ENCODE measurements at regions not wholly inside any gene's neighbourhood (a gene's known extent, or its start where the extent isn't known, plus 50 kb on each side); places are given as distances from the start of the nearest gene placed in this dataset.
"Not testable (repeated sequence)": the region's sequence is repeated elsewhere in the genome, so short reads cannot be mapped to it uniquely, and the experiment has no call there.

- FAIRE-seq, result no peak
Observed at GRCh38 chr13:82136880-82137279, 1745.4 kb downstream of the SLITRK1 start.

DNA sequence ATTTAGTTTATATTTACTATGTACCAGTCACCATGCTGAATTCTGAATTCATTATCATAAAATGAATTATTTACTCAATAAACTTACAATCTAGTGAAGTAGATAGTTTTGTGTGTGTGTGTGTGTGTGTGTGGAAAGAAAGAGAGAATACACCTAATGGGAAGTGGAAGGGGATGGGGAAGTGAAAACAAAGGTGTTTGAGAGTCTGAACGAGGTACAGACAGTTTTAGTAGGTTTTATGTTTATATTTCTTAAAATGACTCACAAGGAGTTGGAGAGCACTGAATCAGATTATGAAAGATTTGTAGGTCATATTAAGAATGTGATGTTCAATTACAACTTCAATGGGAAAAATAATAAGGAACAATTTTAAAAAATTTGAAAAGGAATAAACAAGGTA is 1753.0 kb downstream of the SLITRK1 start:
- FAIRE-seq, result no peak

- FAIRE-seq, result no peak
Observed at GRCh38 chr13:82118589-82118988, 1763.7 kb downstream of the SLITRK1 start.

- FAIRE-seq, result no peak
Observed at GRCh38 chr13:82116422-82116989, 1765.8 kb downstream of the SLITRK1 start.

- FAIRE-seq, result no peak
Observed at GRCh38 chr13:82115391-82115790, 1766.9 kb downstream of the SLITRK1 start.

DNA sequence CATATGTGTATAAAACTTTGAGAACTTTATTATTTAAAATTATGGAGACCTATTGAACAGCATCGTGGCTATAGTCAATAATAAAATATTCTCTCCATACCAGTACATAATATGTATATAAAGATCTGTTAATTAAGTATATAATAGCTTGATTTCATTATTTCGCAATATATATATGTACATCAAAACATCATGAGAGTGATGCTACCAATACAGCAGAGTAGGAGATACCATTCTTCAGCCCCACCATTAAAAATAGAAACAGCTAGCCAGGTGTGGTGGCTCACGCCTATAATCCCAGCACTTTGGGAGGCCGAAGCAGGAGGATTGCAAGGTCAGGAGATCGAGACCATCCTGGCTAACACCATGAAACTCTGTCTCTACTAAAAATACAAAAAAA is 1755.3 kb upstream of the SPRY2 start:
- FAIRE-seq, result no peak

GRCh38 chr13:82092312-82092711 is 1751.4 kb upstream of the SPRY2 start:
- no peak for FAIRE-seq

DNA sequence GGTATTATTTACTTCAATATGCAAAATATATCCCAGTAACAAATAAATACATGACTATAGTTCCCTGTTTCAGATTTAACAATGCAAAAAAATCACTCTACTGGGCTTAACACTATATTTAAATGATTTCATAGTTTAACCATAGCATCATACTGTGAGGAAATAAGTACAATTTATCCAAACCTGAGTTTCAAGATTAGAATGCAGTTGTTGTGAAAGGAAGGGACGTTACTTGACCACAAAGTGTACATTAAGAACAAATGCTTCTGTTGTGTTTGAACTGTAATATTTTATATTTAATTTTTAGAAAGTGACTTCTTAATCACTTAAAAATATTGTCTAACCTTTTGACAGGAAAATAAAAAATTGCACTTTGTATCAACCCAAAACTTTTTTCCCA is 1747.9 kb upstream of the SPRY2 start:
- no peak for FAIRE-seq

DNA sequence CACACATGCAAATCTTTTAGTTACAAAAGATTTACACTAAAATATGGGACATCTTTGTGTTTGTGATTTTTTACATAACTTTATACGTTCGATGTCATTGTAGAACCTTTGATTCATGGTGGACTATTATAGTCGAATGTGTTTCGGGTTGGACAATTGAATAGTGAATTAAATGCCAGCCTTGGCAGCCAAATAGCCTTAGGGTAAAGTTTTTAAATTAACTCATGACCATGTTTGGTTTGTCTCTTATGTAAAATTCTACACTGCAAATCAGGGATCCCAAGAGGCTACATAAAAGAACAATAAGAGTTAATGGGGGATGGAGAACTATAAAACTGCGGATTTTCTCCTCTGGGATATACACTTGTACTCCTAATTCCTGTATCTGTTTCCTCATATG is 1735.6 kb upstream of the SPRY2 start:
- FAIRE-seq, result no peak

GRCh38 chr13:82070416-82070815 is 1729.5 kb upstream of the SPRY2 start:
- FAIRE-seq, result no peak

DNA sequence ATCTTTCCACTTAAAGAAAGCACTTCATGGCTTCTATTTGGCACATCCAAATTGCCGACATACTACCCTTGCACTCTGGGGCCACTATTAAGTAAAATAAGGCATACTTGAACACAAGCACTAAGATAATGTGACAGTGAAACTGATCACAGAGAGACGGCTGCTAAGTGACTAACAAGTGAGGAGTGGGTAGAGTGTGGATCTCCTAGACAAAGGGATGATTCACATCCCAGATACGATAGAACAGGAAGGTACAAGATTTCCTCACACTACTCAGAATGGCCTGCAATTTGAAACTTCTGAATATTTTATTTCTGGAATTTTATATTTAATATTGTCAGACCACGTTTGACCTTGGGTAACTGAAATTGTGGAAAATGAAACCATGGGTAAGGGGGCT is 1721.8 kb upstream of the SPRY2 start:
- FAIRE-seq, result no peak

DNA sequence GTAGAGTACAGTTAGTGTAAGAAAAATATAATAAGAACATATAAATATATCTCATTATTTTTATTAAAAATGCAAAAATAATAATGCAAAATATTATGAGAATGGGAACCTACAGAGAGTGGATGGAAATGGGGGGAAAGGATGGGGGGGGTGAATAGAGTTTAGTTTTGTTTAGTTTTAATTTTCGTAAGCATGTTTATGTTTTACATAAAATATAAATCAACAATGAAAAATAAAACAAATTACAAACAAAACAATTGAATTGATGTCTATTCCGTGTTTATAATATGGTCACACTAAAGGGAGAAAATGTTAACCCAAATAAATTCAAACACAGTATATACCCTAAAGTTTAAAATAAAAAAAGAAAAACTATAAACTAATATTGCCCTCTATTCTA is 1717.4 kb upstream of the SPRY2 start:
- no peak for FAIRE-seq

DNA sequence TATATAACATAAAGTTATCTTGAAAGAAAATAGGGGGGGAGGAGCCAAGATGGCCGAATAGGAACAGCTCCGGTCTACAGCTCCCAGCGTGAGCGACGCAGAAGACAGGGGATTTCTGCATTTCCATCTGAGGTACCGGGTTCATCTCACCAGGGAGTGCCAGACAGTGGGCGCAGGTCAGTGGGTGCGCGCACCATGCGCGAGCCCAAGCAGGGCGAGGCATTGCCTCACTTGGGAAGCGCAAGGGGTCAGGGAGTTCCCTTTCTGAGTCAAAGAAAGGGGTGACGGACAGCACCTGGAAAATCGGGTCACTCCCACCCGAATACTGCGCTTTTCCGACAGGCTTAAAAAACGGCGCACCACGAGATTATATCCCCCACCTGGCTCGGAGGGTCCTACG is 1704.4 kb upstream of the SPRY2 start:
- FAIRE-seq, result not testable (repeated sequence)

DNA sequence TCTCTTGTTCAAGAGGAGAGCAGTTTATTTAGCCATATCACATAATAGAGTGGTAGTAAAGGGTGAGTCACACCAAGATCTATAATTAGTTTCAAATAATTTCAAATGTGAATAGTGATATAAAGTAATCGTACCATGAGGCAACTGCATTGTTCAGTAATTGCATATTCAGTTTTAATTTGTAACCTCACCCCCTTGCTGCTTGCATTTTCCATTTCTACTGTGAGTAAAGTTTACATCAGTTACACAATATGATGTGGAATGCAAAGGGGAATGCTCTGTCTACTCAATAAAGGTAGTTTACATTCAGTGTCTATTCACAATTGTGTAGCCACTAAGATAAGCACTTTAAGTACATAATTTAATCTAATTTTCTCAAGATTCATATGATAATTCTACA is 1695.7 kb upstream of the SPRY2 start:
- no peak for FAIRE-seq

DNA sequence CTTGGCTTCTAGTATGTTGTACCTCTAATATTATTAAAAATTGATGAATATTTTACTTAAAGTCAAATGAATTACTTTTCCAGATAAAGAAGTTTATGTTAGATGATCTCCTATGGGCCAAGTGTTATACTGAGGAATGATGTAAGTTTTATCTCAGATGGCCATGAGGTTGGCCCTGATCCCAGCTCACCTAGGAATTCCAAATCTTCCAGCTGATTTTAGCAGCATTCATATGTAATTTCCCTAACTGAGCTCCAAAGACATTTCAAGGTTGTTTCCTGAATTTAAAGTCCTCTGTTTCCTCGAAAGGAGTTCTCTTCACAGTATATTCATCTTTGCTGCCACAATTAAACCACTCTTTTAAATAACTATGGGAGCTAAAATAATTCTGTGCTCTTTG is 1670.4 kb upstream of the SPRY2 start:
- no peak for FAIRE-seq

- no peak for FAIRE-seq
Observed at GRCh38 chr13:82010780-82011179, 1669.9 kb upstream of the SPRY2 start.

DNA sequence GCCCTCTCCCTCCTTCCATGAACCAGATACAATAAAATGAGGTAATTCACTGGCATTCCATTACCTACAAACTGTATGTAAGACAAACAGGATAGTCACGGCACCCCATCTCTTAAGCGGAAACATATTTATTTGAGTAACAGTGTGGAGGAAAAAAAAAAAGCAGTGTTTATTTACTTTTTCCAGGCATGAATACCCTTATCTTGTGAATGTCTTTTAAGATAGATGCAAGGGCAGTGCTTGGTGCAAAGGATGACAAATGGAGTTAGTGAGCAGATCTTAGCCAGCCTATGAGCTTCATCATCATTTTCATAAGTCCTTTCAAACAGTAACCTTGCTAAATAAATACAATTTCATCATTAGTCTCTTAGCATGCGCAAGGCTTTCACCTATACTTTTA is 1661.8 kb upstream of the SPRY2 start:
- FAIRE-seq, result no peak

DNA sequence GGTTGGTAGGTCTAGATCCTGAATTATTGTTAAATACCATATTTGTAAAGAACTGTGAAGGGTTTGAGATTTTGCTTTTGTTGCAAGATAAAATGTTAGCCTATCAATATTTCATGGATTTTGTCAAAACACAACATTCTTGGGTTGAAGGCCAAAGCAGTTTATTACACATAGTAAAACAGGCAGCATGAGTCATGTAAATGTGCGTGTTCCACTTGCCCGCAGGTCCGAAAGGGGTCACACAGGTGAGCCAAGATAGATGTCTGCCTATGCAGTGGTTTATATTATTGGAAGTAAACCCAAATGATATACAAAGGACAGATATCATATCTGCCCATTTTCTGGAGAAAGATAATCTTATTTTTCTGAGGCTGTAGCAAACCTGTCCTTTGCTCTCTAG is 1654.4 kb upstream of the SPRY2 start:
- no peak for FAIRE-seq

DNA sequence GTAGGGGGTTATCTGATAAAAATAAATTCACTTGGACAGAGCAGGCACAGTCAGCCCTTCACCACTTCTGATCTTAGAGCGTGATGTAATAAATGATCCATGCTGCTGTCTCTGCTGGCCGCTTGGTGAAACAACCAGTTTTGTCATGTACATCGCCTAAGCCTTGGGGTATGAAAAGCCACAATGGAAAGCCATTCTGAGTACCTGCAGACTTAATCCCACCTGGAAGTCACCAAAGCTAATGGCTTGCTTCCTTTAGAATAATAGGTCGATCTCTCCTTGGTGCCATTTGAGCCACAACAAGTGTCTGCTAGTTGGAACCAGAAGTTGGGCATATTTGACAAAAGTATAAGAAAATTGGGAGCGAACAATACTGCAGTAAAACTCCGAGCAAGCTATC is 1649.7 kb upstream of the SPRY2 start:
- no peak for FAIRE-seq

GRCh38 chr13:81988567-81988966 is 1647.6 kb upstream of the SPRY2 start:
- no peak for FAIRE-seq

- no peak for FAIRE-seq
Observed at GRCh38 chr13:81987677-81988357, 1646.9 kb upstream of the SPRY2 start.

DNA sequence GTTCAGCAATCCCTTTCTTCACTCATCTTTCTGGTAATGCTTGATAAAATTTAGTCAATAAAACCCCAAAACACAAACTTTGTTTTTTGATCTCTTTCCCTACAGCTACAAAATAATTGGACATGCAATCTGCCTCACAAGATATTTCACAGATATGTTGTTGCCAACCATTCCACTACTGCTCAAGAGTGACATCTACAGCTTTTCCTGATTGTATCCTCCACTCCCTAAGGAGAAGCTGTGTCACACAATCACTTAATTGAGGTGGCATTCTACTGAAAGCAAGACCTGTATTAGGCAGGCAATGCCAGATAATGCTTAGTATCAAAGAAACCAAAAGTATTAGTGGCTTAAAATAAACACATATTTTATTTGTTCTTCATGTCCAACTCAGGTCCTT is 1646.2 kb upstream of the SPRY2 start:
- FAIRE-seq, result no peak

DNA sequence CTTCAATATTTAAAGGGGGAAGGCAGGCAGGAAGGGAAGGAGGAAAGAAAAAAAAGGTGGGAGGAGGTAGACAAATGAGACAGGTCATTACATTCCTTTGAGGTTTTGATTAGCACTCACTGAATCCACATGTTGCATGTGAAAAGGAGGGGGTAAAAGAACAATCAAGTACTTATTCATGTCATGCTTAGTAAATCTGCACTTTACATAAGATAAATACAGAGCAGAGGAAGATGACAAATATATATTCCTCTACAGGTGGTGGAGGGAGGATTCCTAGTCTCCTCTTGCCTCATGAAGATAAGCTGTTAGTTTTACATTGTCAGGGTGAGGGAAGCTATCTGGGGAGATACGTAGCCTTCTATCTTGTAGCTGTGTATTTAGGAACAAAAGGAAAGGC is 1645.4 kb upstream of the SPRY2 start:
- FAIRE-seq, result no peak

DNA sequence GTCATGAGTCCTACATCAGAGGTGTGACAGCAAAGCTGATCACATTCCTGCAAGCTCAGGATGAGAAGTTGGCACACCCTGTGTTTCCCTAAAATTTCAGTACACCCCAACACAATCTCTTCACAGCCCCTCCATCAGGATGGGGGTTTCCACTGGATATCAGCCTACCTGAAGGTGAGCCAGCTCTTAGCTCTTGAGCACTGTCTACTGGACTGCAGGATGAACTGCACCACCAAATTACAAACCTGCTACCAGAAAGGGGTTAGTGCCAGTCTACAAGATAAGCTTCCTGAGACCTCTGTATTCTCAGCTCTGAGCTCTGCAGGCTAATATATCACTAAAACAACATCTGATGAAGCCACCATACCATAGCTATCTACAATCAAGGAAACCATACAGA is 1616.2 kb upstream of the SPRY2 start:
- FAIRE-seq, result no peak

- FAIRE-seq, result no peak
Observed at GRCh38 chr13:81929988-81930387, 1589.1 kb upstream of the SPRY2 start.
